ENCODE measurements at regions not wholly inside any gene's neighbourhood (a gene's known extent, or its start where the extent isn't known, plus 50 kb on each side); places are given as distances from the start of the nearest gene placed in this dataset.
"Not testable (repeated sequence)": the region's sequence is repeated elsewhere in the genome, so short reads cannot be mapped to it uniquely, and the experiment has no call there.

GRCh38 chr10:35858676-35859283, 216.7 kb upstream of the FZD8 start:
- not testable (repeated sequence) for ATAC-seq; H3K27ac Mint-ChIP-seq; H3K4me1 Mint-ChIP-seq; H3K36me3 Mint-ChIP-seq (ENCODE audit: low read depth); H3K9me3 Mint-ChIP-seq; H3K27me3 Mint-ChIP-seq; H3K4me3 Mint-ChIP-seq; DNase-seq

- ATAC-seq (no peak), DNase-seq (no peak)
- Mint-ChIP-seq H3K4me3 (no peak overlapping the region), H3K27ac (no peak overlapping the region), H3K36me3 (ENCODE audit: low read depth) (no peaks in the 10 kb centered on the region), H3K27me3 (no peaks in the 10 kb centered on the region), H3K9me3 (no peaks in the 10 kb centered on the region), H3K4me1 (no peaks in the 10 kb centered on the region)
These were observed 215.8 kb upstream of the FZD8 start for GRCh38 chr10:35857860-35858259.

- no peak for DNase-seq
- no peaks in the 10 kb centered on the region for H3K36me3 Mint-ChIP-seq (ENCODE audit: low read depth)
These were observed 213.3 kb upstream of the FZD8 start for GRCh38 chr10:35855155-35855947.

GRCh38 chr10:35854661-35855060, 212.6 kb upstream of the FZD8 start:
- no peak overlapping the region for H3K4me3 Mint-ChIP-seq
- no peaks in the 10 kb centered on the region for H3K4me1 Mint-ChIP-seq
- H3K27ac Mint-ChIP-seq, result no peak overlapping the region
- H3K9me3 Mint-ChIP-seq, result no peaks in the 10 kb centered on the region
- H3K36me3 Mint-ChIP-seq (ENCODE audit: low read depth), result no peaks in the 10 kb centered on the region
- H3K27me3 Mint-ChIP-seq, result no peaks in the 10 kb centered on the region
- DNase-seq, result no peak
- no peak for ATAC-seq

More at GRCh38 chr10:35855155-35855947, 213.3 kb upstream of the FZD8 start:
- H3K4me1 Mint-ChIP-seq, result no peaks in the 10 kb centered on the region
- H3K27ac Mint-ChIP-seq, result no peak overlapping the region
- ATAC-seq, result no peak
- no peak overlapping the region for H3K4me3 Mint-ChIP-seq
- H3K27me3 Mint-ChIP-seq, result no peaks in the 10 kb centered on the region
- no peaks in the 10 kb centered on the region for H3K9me3 Mint-ChIP-seq

- Mint-ChIP-seq H3K4me3 (no peak overlapping the region), H3K36me3 (ENCODE audit: low read depth) (no peaks in the 10 kb centered on the region), H3K9me3 (no peaks in the 10 kb centered on the region), H3K27me3 (no peaks in the 10 kb centered on the region), H3K27ac (no peak overlapping the region), H3K4me1 (no peaks in the 10 kb centered on the region)
- ATAC-seq, result no peak
- DNase-seq, result no peak
These were observed 210.6 kb upstream of the FZD8 start for GRCh38 chr10:35852721-35853120.

GRCh38 chr10:35848412-35848811, 206.3 kb upstream of the FZD8 start:
- no peak overlapping the region for H3K27ac Mint-ChIP-seq
- ATAC-seq (no peak), DNase-seq (no peak)
- no peaks in the 10 kb centered on the region for H3K27me3 Mint-ChIP-seq
- no peaks in the 10 kb centered on the region for H3K4me1 Mint-ChIP-seq
- no peaks in the 10 kb centered on the region for H3K9me3 Mint-ChIP-seq
- no peak overlapping the region for H3K4me3 Mint-ChIP-seq
- H3K36me3 Mint-ChIP-seq (ENCODE audit: low read depth), result no peaks in the 10 kb centered on the region

GRCh38 chr10:35844686-35845085, 202.6 kb upstream of the FZD8 start:
- no peak overlapping the region for H3K4me3 Mint-ChIP-seq
- H3K36me3 Mint-ChIP-seq (ENCODE audit: low read depth), result no peaks in the 10 kb centered on the region
- ATAC-seq, result no peak
- peaks cover 8% of the 10 kb centered on the region for H3K9me3 Mint-ChIP-seq
- H3K27ac Mint-ChIP-seq, result no peak overlapping the region
- no peaks in the 10 kb centered on the region for H3K4me1 Mint-ChIP-seq
- H3K27me3 Mint-ChIP-seq, result no peaks in the 10 kb centered on the region
- DNase-seq, result no peak

GRCh38 chr10:35843524-35844181, 201.6 kb upstream of the FZD8 start:
- Mint-ChIP-seq H3K36me3 (ENCODE audit: low read depth) (no peaks in the 10 kb centered on the region), H3K27ac (no peak overlapping the region), H3K4me3 (no peak overlapping the region), H3K4me1 (no peaks in the 10 kb centered on the region), H3K27me3 (no peaks in the 10 kb centered on the region), H3K9me3 (peaks cover 8% of the 10 kb centered on the region)
- no peak for DNase-seq
- ATAC-seq, result no peak

- no peak for DNase-seq
- H3K27ac Mint-ChIP-seq, result no peak overlapping the region
These were observed 196.0 kb upstream of the FZD8 start for GRCh38 chr10:35838054-35838453.

GRCh38 chr10:35835545-35835944, 193.4 kb upstream of the FZD8 start:
- no peak overlapping the region for H3K4me3 Mint-ChIP-seq
- DNase-seq (no peak), ATAC-seq (no peak)
- H3K36me3 Mint-ChIP-seq (ENCODE audit: low read depth), result no peaks in the 10 kb centered on the region
- H3K9me3 Mint-ChIP-seq, result peaks cover 2% of the 10 kb centered on the region
- H3K4me1 Mint-ChIP-seq, result no peaks in the 10 kb centered on the region
- no peak overlapping the region for H3K27ac Mint-ChIP-seq
- H3K27me3 Mint-ChIP-seq, result no peaks in the 10 kb centered on the region

More at GRCh38 chr10:35838054-35838453, 196.0 kb upstream of the FZD8 start:
- Mint-ChIP-seq H3K4me1 (no peaks in the 10 kb centered on the region), H3K27me3 (no peaks in the 10 kb centered on the region), H3K36me3 (ENCODE audit: low read depth) (no peaks in the 10 kb centered on the region), H3K4me3 (no peak overlapping the region), H3K9me3 (peaks cover 8% of the 10 kb centered on the region)
- no peak for ATAC-seq

GRCh38 chr10:35834877-35835494, 192.9 kb upstream of the FZD8 start:
- Mint-ChIP-seq H3K4me3 (no peak overlapping the region), H3K27me3 (no peaks in the 10 kb centered on the region), H3K36me3 (ENCODE audit: low read depth) (no peaks in the 10 kb centered on the region), H3K27ac (no peak overlapping the region), H3K4me1 (no peaks in the 10 kb centered on the region), H3K9me3 (no peaks in the 10 kb centered on the region)
- DNase-seq (no peak), ATAC-seq (no peak)

GRCh38 chr10:35827783-35828182, 185.7 kb upstream of the FZD8 start:
- Mint-ChIP-seq H3K36me3 (ENCODE audit: low read depth) (no peaks in the 10 kb centered on the region), H3K27me3 (no peaks in the 10 kb centered on the region), H3K4me3 (no peak overlapping the region), H3K27ac (no peak overlapping the region), H3K4me1 (no peaks in the 10 kb centered on the region), H3K9me3 (peaks cover 4% of the 10 kb centered on the region)
- no peak for ATAC-seq
- no peak for DNase-seq

- Mint-ChIP-seq H3K27ac (no peak overlapping the region), H3K36me3 (ENCODE audit: low read depth) (no peaks in the 10 kb centered on the region), H3K27me3 (no peaks in the 10 kb centered on the region), H3K9me3 (peaks cover 7% of the 10 kb centered on the region), H3K4me3 (no peak overlapping the region), H3K4me1 (no peaks in the 10 kb centered on the region)
- no peak for ATAC-seq
- no peak for DNase-seq
These were observed 182.6 kb upstream of the FZD8 start for GRCh38 chr10:35824704-35825103.

GRCh38 chr10:35822316-35822715, 180.2 kb upstream of the FZD8 start:
- Mint-ChIP-seq H3K4me3 (no peak overlapping the region), H3K4me1 (no peaks in the 10 kb centered on the region), H3K27me3 (no peaks in the 10 kb centered on the region), H3K9me3 (peaks cover 7% of the 10 kb centered on the region), H3K27ac (no peak overlapping the region), H3K36me3 (ENCODE audit: low read depth) (no peaks in the 10 kb centered on the region)
- DNase-seq (no peak), ATAC-seq (no peak)

Measured in activated naive CD8-positive, alpha-beta T cell treated with anti-CD3 and anti-CD28 coated beads, Interleukin-2, amount 50 U/mL, for 24 hours (primary cell).